ENCODE measurements at regions not wholly inside any gene's neighbourhood (a gene's known extent, or its start where the extent isn't known, plus 50 kb on each side); places are given as distances from the start of the nearest gene placed in this dataset.
"Not testable (repeated sequence)": the region's sequence is repeated elsewhere in the genome, so short reads cannot be mapped to it uniquely, and the experiment has no call there.

DNA sequence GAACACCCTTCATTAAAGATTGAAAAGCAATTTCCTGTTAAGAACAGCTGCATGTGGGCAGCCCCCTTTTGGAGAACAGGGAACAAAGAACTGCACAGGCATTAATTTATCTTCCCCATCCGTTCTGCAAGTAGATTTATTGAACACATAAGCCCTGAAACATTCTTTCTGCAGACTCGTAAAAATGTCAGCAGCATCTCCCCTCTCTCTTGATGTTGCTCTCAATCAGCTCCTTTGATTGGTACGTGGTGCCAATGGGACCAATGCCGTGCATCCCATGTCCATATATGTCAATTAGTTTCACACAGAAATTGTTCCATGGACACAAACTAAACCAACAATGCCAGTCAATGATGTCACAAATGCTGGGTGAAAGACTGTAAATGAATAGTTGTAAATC, 228.5 kb upstream of the RASGEF1B start:
- no peak for DNase-seq

DNA sequence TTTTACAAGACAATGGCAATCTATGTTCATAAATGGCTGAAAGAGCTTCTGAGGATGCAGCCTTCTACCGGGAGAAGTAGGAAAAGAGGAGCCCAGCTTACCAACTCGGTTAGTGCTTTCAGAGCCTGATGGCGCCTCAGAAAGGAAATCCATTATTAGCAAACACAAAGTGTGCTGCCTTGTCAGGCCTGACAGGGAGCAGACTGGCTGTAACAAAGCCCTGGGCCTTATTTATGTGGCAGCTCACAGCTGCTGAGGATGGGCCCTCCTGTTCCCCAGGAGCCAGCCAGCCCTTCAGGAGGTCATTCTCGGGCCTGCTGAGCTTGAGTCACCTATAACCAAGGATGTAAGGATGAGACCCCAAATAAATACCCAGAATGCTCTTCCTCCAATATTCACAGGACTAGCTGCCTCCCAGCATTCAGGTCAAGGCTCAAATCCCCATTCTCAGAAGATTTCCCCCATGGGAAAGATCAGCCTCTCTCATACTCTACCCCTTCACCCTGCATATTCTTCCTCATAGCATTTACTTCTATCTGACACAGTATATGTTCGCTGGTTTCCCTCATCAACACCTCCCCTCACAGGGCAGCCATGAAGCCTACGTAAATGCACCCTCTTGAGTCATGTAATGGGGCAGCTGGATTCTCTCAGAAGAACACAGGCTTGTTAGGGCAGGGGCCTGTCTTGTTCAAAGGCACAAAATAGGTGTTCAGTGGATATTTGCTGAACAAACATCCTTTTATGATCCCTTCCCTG, 227.0 kb upstream of the RASGEF1B start:
- DNase-seq: no peak

DNA sequence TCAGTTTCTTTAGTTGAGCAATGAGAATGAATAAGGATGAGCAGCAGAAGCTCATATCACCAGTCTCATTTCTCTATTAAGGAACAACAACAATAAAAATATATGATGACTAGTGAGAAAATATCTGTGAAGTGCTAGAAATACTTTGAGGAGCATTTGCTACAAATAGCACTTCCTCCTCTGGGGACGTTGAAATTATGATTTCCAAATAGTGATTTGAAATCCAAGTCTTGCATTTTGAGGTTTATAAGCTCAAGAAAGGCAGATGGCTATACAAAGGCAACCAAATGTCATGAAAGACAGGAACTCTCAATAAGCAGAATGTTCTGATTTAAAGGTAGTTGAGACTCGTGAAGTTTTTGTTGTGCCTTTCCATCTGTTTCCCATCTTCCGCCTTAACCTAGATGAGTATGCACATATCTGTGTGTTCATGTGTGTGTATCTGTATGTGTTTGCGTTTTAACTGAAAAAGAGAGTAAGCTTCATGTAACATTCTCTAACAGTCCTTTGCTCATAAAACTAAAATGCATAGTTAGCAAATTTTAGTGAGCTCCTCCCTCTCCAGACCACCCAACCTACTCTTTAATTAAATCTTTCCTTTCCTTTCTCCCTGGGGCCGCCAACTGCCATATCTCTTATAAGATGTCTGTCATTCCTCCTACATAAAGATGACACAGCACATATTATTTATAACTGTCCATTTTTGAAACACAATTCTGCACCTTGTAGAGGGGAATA, 222.6 kb upstream of the RASGEF1B start:
- no peak for DNase-seq

DNA sequence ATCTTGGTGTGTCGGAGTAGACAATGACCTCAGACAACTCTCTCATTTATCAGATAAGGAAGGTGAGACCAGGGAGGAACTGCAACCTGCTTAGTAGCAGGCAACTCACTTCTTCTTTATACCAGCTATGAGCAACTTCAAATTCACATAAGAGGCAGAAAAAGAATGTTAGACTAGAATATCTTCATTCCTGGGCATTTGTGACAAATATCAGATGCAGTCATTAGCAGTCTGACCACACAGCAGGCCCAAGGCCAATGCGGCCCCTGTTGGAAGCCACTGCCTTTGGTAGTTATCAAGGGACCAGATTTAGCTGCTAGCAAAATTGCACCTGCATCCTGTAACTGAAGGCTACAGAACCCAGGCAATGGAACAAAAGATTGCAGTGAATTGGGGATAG, 219.2 kb upstream of the RASGEF1B start:
- no peak for DNase-seq

DNA sequence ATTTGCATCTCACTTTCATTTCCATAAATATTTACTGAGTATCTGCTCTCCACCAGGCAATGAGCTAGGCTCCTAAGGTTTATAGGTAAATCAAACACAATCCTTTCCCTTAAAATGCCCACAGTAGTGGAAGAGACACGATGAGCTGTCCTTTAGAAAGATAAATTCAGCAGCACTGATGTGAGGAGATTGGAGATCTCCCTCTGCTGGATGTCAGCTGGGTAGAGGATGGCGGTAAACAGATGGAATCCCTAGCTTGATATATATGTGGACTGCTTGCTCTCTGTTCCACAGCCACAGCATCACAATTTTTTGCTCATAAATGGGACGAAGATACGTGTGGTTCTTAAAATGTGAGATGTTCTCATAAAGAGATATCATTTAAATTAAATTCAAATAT, 216.4 kb upstream of the RASGEF1B start:
- no peak for DNase-seq

- DNase-seq: no peak
Measured at GRCh38 chr4:81687471-81687870, 215.8 kb upstream of the RASGEF1B start.

- DNase-seq: no peak
Measured at GRCh38 chr4:81685104-81685503, 213.4 kb upstream of the RASGEF1B start.

GRCh38 chr4:81684352-81684751, 212.6 kb upstream of the RASGEF1B start:
- no peak for DNase-seq

- DNase-seq: peak in 1 of 2 experiments; percentile 42
Measured at GRCh38 chr4:81682492-81682891, 210.8 kb upstream of the RASGEF1B start.

- DNase-seq: no peak
Measured at GRCh38 chr4:81679315-81679714, 207.6 kb upstream of the RASGEF1B start.

DNA sequence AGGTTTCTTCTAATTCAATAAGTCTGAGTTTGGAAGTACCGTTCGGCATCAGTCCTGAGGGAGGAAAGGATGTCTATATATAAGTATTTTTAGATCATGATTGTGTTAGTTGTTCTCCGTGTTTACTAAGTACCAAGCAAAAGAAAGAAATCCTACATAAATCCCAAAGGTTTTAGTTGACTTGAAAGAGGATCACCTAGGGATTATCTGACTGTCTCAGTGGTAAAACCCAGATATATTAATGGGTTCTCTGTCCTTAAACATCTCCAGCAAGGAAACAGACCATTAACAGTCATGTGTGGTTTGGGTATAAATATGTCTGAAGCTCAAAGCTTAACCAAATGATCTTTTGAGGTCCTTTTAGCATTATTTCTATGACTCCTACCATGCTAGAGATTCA, 207.1 kb upstream of the RASGEF1B start:
- no peak for DNase-seq

DNA sequence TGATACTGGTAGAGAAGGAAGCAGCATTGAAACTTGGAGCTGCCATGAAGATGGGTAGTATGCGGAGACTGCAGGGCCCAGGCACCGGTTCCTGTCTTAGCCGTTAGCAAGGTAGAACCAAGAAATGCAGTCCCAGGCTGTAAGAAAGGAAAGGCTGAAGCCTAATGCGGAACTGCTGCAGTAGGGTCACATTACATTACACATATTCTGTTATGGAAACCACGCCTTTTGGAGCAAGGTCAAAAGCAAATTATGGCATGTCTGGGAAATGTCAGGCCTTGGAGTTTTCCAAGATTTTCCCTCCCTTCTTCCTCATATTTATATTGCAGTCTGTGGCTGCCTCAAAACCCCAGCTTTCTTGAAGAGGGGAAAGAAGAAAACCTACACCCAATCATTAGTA, 204.8 kb upstream of the RASGEF1B start:
- DNase-seq: no peak

GRCh38 chr4:81675791-81676393, 204.2 kb upstream of the RASGEF1B start:
- DNase-seq: no peak

- no peak for DNase-seq
Measured at GRCh38 chr4:81673961-81674360, 202.3 kb upstream of the RASGEF1B start.

DNA sequence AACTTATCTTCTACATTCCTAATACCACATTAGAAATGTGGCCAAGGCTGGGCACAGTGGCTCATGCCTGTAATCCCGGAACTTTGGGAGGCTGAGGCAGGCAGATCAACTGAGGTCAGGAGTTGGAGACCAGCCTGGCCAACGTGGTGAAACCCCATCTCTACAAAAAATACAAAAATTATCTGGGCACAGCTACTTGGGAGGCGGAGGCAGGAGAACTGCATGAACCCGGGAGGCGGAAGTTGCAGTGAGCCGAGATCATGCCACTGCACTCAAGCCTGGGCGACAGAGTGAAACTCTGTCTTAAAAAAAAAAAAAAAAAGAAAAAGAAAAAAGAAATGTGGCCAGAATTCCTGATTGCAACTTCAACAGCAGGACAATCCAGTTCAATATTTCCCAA, 196.6 kb upstream of the RASGEF1B start:
- not testable (repeated sequence) for DNase-seq

GRCh38 chr4:81667539-81667938, 195.8 kb upstream of the RASGEF1B start:
- no peak for DNase-seq

DNA sequence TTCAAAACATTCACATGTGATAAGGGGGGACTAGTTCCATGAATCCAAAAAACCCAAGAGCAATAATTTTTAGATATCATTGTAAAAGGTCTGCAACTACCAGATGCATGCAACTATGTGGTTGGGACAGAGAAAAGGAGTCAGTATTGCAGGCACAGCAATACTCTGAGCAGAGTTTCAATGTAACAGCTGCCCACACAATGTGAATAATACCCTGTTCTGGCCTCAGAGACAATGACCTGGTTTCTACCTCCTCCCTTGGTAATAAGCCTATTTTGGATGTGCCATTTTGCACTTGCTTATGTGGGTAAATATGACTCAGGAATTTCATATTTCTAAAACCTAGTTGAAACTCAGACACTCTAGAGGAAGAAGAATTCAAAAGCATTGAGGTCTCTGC, 194.8 kb upstream of the RASGEF1B start:
- no peak for DNase-seq

DNA sequence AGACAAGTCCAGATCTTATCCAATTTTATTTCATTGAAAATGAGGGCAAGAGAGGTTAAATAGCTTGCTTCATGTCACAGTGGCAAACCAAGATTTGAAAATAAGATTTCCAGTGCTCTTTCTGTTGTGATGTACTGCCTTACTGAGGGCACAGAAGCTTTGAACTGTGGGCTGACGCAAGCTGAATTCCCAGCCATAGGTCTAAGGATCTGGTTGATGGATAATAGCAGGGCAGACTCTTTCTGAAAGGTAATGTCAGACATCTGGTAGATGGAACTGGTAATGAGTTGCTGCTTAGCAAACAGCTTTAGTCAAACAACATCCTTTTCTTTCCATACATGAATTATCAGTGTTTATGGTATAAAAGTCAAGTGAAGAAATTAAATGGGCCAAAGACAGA, 193.9 kb upstream of the RASGEF1B start:
- no peak for DNase-seq

DNA sequence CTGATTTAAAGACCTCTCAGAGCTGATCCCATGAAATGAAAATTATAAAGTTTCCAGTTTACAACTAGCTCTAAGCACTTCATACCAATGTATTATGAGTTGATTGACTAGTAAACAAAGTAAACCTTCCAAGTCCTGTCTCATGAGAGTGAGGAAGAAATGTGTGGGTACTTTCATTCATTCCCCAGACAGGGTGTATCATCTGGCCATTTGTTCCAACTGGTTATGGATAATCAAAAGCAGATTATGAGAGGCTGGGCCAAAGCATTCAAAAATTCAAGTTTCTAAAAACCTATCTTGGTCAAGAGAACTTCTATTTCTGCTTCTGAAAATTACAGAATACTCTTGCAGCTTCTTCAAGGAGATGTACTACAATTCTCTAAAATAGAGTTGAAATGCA, 193.3 kb upstream of the RASGEF1B start:
- no peak for DNase-seq

DNA sequence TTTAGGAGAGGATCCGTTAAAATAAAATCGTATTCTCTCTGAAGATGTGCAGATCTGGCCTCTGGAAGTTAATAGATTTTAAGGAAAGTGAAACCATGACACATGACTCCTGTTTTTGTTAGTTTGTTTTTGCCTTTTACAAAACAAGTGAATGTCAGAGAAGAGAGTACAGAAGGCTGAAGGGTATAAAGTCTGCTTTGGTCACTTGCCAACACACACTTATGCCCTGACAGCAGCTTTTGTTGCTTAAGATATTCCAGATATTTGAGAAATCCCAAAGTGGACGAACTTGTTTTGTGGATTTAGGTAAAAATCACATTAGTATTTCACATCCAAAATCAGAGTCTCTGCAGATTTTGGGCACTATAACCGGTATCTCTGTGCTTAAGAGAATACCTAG, 192.4 kb upstream of the RASGEF1B start:
- no peak for DNase-seq

DNA sequence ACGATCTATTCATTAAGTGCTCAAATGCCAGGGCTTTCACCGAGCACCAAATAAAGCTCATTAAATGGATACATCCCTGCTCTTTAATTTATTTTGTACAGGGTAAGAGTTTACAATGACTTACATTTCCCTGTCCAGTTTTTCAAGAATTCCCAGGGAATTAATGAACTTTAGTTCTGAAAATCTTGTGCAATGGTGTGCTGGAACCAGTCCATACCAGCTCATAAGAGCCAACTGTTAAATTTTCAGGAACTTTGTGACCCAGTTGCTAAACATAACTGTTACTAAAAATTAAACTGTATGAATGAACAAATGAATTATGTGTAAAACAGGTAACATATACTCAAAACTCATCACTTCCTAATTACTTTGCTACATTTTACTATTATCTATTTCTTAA, 191.7 kb upstream of the RASGEF1B start:
- DNase-seq: no peak

DNA sequence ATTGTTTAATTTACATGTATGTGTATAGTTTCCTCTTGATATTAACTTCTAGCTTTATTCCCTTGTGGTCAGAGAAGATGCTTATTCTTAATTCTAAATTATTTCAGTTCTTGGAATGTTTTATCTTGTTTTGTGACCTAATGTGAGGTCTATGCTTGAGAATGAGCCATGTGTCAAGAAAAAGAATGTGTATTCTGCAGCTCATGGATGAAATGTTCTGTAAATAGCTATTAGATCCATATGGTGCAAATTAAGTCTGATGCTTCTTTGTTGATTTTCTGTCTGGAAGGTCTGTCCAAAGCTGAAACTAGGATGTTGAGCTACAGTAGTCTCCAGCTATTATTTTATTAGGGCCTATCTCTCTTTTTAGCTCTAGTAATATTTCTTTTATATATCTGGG, 187.3 kb upstream of the RASGEF1B start:
- DNase-seq: no peak

- no peak for DNase-seq
Measured at GRCh38 chr4:81652069-81652478, 180.4 kb upstream of the RASGEF1B start.

- peak in 1 of 2 experiments; percentile 25 for DNase-seq
Measured at GRCh38 chr4:81651243-81651899, 179.7 kb upstream of the RASGEF1B start.

All from NCI-H2081 (cell line).